Panc1 (cell line): ENCODE measurements at regions not wholly inside any gene's neighbourhood (a gene's known extent, or its start where the extent isn't known, plus 50 kb on each side); places are given as distances from the start of the nearest gene placed in this dataset.

Source experiments
- ATAC-seq: fragments of 200-7000 bp; cut with Tn5 transposase; 2 replicates; pipeline ENCODE4 v1.9.1; 2020; ENCODE audit warnings: mild to moderate bottlenecking, moderate library complexity
- BruUV-seq: library from RNA; stranded (reverse); fragments of 400-500 nt; replicated peaks from 2 replicates; lab custom pipeline; 2021; lab: Mats Ljungman, UMichigan
- CTCF ChIA-PET: fragments of 300-600 bp; sonication (Branson Sonifier 250); formaldehyde crosslinking; loops from one replicate; lab custom pipeline; 2022; ENCODE audit warnings: antibody characterized with exemption; lab: Charles Lee
- POLR2A ChIA-PET: fragments of 300-600 bp; sonication (Branson Sonifier 250); formaldehyde crosslinking; loops from one replicate; lab custom pipeline; 2022; ENCODE audit warnings: antibody characterized with exemption; lab: Charles Lee
- DNase-seq: peaks from one replicate; pipeline ENCODE4 v3.0.0-alpha.2; 2010; ENCODE audit warnings: low read depth, low spot score
- H3K27ac ChIP-seq: 2 replicates; pipeline ENCODE4 v1.5.1; 2011; ENCODE audit warnings: mild to moderate bottlenecking, low read length, inconsistent platforms
- H3K27me3 ChIP-seq: fragments of 200-500 bp; sonication (Bioruptor generic); 2 replicates; pipeline ENCODE4 v1.6.0; 2014; ENCODE audit warnings: low read length, inconsistent platforms; ENCODE audit not compliant: control insufficient read depth, insufficient read depth
- H3K36me3 ChIP-seq: fragments of 200-500 bp; sonication (Bioruptor generic); 2 replicates; pipeline ENCODE4 v1.5.1; 2014; ENCODE audit warnings: inconsistent platforms, mild to moderate bottlenecking, low read length, moderate library complexity; ENCODE audit not compliant: control insufficient read depth, insufficient read depth
- H3K4me1 ChIP-seq: 2 replicates; pipeline ENCODE4 v1.5.1; 2011; ENCODE audit warnings: inconsistent platforms, mild to moderate bottlenecking, low read length, moderate library complexity; ENCODE audit not compliant: control insufficient read depth, insufficient read depth
- H3K4me3 ChIP-seq, 2 experiments: 2 replicates each; pipeline ENCODE4 v1.5.1; 2011 to 2012; ENCODE audit warnings: low read depth in 2 of 2, low read length in 2 of 2, mild to moderate bottlenecking in 2 of 2, inconsistent platforms in 1 of 2, moderate library complexity in 1 of 2
- H3K9me3 ChIP-seq: fragments of 200-500 bp; sonication (Bioruptor generic); 2 replicates; pipeline ENCODE4 v1.5.1; 2014; ENCODE audit warnings: low read depth, mild to moderate bottlenecking, inconsistent platforms, low read length, moderate library complexity; ENCODE audit not compliant: control insufficient read depth, insufficient read depth
- POLR2AphosphoS5 ChIP-seq: IDR thresholded peaks from 2 replicates; pipeline ENCODE4 v1.6.1; 2012; ENCODE audit warnings: mild to moderate bottlenecking, low read depth, low read length, moderate library complexity
- SIN3A ChIP-seq: IDR thresholded peaks from 2 replicates; pipeline ENCODE4 v1.6.1; 2012; ENCODE audit warnings: low read depth, mild to moderate bottlenecking, low read length, moderate library complexity, borderline replicate concordance; ENCODE audit not compliant: insufficient read depth
- TCF7L2 ChIP-seq: IDR thresholded peaks from 2 replicates; pipeline ENCODE4 v1.6.1; 2011; ENCODE audit warnings: mild to moderate bottlenecking, low read depth, low read length, inconsistent platforms
- in situ Hi-C: cut with HindIII; loops from 2 replicates; pipeline ENCODE4 v1.10.0; 2016; ENCODE audit warnings: low sequenced_read_pairs, low pct_unique_long_range_greater_than_20kb
- intact Hi-C: fragments of 100-400 bp; cut with micrococcal nuclease; formaldehyde crosslinking; loops from one replicate; pipeline ENCODE4 v1.10.0; 2022; ENCODE audit not compliant: unreplicated experiment
- TF ChIP-seq, protein P1 (sequence below): fragments of 450-650 bp; IDR thresholded peaks from 2 replicates; pipeline ENCODE4 v1.5.1; 2017; ENCODE audit warnings: mild to moderate bottlenecking
- TF ChIP-seq, protein P2 (sequence below), 2 experiments: IDR thresholded peaks; 2 replicates each; pipeline ENCODE4 v1.6.1; 2011 to 2012; ENCODE audit warnings: low read depth in 2 of 2, control low read depth in 1 of 2, low read length in 1 of 2, mild to moderate bottlenecking in 1 of 2, moderate library complexity in 1 of 2; ENCODE audit not compliant: insufficient read depth in 1 of 2

GRCh38 chr14:54226558-54226957 is 170.2 kb upstream of the CDKN3 start:
- no peak overlapping the region for H3K27ac ChIP-seq
- BruUV-seq = no TSS peak
- TF ChIP-seq, protein P1, sequence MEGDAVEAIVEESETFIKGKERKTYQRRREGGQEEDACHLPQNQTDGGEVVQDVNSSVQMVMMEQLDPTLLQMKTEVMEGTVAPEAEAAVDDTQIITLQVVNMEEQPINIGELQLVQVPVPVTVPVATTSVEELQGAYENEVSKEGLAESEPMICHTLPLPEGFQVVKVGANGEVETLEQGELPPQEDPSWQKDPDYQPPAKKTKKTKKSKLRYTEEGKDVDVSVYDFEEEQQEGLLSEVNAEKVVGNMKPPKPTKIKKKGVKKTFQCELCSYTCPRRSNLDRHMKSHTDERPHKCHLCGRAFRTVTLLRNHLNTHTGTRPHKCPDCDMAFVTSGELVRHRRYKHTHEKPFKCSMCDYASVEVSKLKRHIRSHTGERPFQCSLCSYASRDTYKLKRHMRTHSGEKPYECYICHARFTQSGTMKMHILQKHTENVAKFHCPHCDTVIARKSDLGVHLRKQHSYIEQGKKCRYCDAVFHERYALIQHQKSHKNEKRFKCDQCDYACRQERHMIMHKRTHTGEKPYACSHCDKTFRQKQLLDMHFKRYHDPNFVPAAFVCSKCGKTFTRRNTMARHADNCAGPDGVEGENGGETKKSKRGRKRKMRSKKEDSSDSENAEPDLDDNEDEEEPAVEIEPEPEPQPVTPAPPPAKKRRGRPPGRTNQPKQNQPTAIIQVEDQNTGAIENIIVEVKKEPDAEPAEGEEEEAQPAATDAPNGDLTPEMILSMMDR = no peak
- TF ChIP-seq SIN3A (no peak), POLR2AphosphoS5 (no peak), TCF7L2 (no peak)
- TF ChIP-seq, protein P2, sequence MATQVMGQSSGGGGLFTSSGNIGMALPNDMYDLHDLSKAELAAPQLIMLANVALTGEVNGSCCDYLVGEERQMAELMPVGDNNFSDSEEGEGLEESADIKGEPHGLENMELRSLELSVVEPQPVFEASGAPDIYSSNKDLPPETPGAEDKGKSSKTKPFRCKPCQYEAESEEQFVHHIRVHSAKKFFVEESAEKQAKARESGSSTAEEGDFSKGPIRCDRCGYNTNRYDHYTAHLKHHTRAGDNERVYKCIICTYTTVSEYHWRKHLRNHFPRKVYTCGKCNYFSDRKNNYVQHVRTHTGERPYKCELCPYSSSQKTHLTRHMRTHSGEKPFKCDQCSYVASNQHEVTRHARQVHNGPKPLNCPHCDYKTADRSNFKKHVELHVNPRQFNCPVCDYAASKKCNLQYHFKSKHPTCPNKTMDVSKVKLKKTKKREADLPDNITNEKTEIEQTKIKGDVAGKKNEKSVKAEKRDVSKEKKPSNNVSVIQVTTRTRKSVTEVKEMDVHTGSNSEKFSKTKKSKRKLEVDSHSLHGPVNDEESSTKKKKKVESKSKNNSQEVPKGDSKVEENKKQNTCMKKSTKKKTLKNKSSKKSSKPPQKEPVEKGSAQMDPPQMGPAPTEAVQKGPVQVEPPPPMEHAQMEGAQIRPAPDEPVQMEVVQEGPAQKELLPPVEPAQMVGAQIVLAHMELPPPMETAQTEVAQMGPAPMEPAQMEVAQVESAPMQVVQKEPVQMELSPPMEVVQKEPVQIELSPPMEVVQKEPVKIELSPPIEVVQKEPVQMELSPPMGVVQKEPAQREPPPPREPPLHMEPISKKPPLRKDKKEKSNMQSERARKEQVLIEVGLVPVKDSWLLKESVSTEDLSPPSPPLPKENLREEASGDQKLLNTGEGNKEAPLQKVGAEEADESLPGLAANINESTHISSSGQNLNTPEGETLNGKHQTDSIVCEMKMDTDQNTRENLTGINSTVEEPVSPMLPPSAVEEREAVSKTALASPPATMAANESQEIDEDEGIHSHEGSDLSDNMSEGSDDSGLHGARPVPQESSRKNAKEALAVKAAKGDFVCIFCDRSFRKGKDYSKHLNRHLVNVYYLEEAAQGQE (IDR thresholded peaks at IDR 0.05; ENCODE audit: insufficient read depth in 1 of 2, low read depth in 2 of 2, low read length in 1 of 2) = no peak
- H3K9me3 ChIP-seq = no peaks in the 10 kb centered on the region
- no peak overlapping the region for H3K4me3 ChIP-seq
- H3K4me1 ChIP-seq = no peaks in the 10 kb centered on the region
- POLR2A ChIA-PET = no interaction called here
- H3K27me3 ChIP-seq = peaks cover 2% of the 10 kb centered on the region; the same call in 1 of the 2 replicates
- intact Hi-C loops (no loop called here), in situ Hi-C loops (no loop called here)
- ATAC-seq (no peak), DNase-seq (no peak)
- CTCF ChIA-PET = interaction anchor here (0.7 kb wide), 1 partner anchor 103 kb away, joined by 7 read pairs; no protein-coding TSS in a partner anchor
- no peaks in the 10 kb centered on the region for H3K36me3 ChIP-seq

DNA sequence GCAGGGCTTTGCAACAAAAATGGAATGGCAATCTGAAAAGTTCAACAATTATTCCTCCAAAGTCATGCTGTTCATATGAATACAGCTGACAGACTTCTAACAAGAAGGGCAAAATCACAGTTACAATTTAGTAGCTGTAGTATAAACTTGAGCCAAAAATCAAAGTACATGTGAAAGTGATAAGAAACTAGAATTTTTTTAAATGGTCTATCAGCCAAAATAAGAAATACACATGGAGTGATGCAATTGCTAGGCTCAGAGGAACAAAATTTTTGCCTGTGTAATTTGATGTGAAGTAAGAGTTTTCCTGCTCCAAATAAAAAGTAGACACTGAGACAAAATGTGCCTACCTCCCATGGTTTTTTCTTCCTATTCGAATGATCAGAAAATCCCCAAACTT is 167.7 kb upstream of the CDKN3 start:
- Histone ChIP-seq H3K36me3 (no peaks in the 10 kb centered on the region), H3K9me3 (no peaks in the 10 kb centered on the region), H3K4me1 (no peaks in the 10 kb centered on the region), H3K27me3 (peaks cover 2% of the 10 kb centered on the region; the same call in 1 of the 2 replicates), H3K4me3 (no peak overlapping the region), H3K27ac (no peak overlapping the region)
- ATAC-seq = no peak
- POLR2A ChIA-PET = no interaction called here
- BruUV-seq = no TSS peak
- CTCF ChIA-PET = no interaction called here
- intact Hi-C loops (no loop called here), in situ Hi-C loops (no loop called here)
- DNase-seq = no peak
- TF ChIP-seq, protein P1 = no peak
